GM23338 (cell line): ENCODE measurements at regions not wholly inside any gene's neighbourhood (a gene's known extent, or its start where the extent isn't known, plus 50 kb on each side); places are given as distances from the start of the nearest gene placed in this dataset.

ENCODE experiments used
- ATAC-seq: fragments of 200-7000 bp; cut with Tn5 transposase; 3 replicates; pipeline ENCODE4 v1.9.1; 2020
- DNase-seq: peaks from one replicate; pipeline ENCODE4 v3.0.0-alpha.2; 2015; ENCODE audit warnings: low spot score
- H2AFZ ChIP-seq: fragments of 200-600 bp; sonication (generic); 2 replicates; pipeline ENCODE4 v1.8.0; 2016; ENCODE audit warnings: antibody characterized with exemption, mild to moderate bottlenecking, moderate library complexity
- H3F3A ChIP-seq: fragments of 200-600 bp; sonication (generic); replicated peaks from 2 replicates; pipeline ENCODE4 v1.8.0; 2017; ENCODE audit warnings: antibody characterized with exemption, mixed run types, low read depth
- H3K27ac ChIP-seq: fragments of 200-600 bp; sonication (generic); 2 replicates; pipeline ENCODE4 v1.6.1; 2016; ENCODE audit warnings: low read depth
- H3K27me3 ChIP-seq: fragments of 200-600 bp; sonication (generic); 2 replicates; pipeline ENCODE4 v1.8.0; 2016; ENCODE audit warnings: mild to moderate bottlenecking, mixed run types, moderate library complexity; ENCODE audit not compliant: insufficient read depth
- H3K36me3 ChIP-seq: fragments of 200-600 bp; sonication (generic); 2 replicates; pipeline ENCODE4 v1.8.0; 2016; ENCODE audit warnings: mild to moderate bottlenecking; ENCODE audit not compliant: insufficient read depth
- H3K4me1 ChIP-seq: fragments of 200-600 bp; sonication (generic); 2 replicates; pipeline ENCODE4 v1.8.0; 2016; ENCODE audit warnings: mild to moderate bottlenecking, moderate library complexity; ENCODE audit not compliant: insufficient read depth
- H3K4me2 ChIP-seq: fragments of 200-600 bp; sonication (generic); 2 replicates; pipeline ENCODE4 v1.7.1; 2017; ENCODE audit warnings: mixed run types
- H3K4me3 ChIP-seq: fragments of 200-600 bp; sonication (generic); 2 replicates; pipeline ENCODE4 v1.6.1; 2016; ENCODE audit warnings: mixed run types
- H3K79me2 ChIP-seq: fragments of 200-600 bp; sonication (generic); replicated peaks from 2 replicates; pipeline ENCODE4 v1.8.0; 2017; ENCODE audit warnings: mild to moderate bottlenecking; ENCODE audit not compliant: insufficient read depth
- H3K9me2 ChIP-seq: fragments of 200-600 bp; sonication (generic); 2 replicates; pipeline ENCODE4 v1.8.0; 2017; ENCODE audit not compliant: insufficient read depth
- H4K20me1 ChIP-seq: fragments of 200-600 bp; sonication (generic); replicated peaks from 2 replicates; pipeline ENCODE4 v1.8.0; 2017; ENCODE audit warnings: mild to moderate bottlenecking; ENCODE audit not compliant: insufficient read depth
- H3K27ac Mint-ChIP-seq: 2 replicates; pipeline ENCODE4 v1.8.0; 2020; ENCODE audit warnings: inconsistent platforms, mild to moderate bottlenecking, moderate library complexity, mixed read lengths
- H3K27me3 Mint-ChIP-seq: 3 replicates; pipeline ENCODE4 v1.8.0; 2022; ENCODE audit warnings: low read depth, mild to moderate bottlenecking, moderate library complexity, mixed read lengths, inconsistent platforms; ENCODE audit not compliant: insufficient read depth, poor library complexity
- H3K36me3 Mint-ChIP-seq: 3 replicates; pipeline ENCODE4 v1.8.0; 2021; ENCODE audit warnings: low read depth, mild to moderate bottlenecking, inconsistent platforms, moderate library complexity, mixed read lengths
- H3K4me1 Mint-ChIP-seq: 3 replicates; pipeline ENCODE4 v1.8.0; 2020; ENCODE audit warnings: mild to moderate bottlenecking, inconsistent platforms, mixed read lengths
- H3K4me3 Mint-ChIP-seq: 3 replicates; pipeline ENCODE4 v1.8.0; 2021; ENCODE audit warnings: moderate library complexity, mild to moderate bottlenecking, inconsistent platforms, mixed read lengths
- H3K9me3 Mint-ChIP-seq: 3 replicates; pipeline ENCODE4 v1.8.0; 2020; ENCODE audit warnings: moderate library complexity, mild to moderate bottlenecking, inconsistent platforms, mixed read lengths
- CREB1 ChIP-seq: fragments of 250-450 bp; sonication (Bioruptor Pico); IDR thresholded peaks from 2 replicates; pipeline ENCODE4 v1.5.0; 2020; ENCODE audit warnings: low read depth, mild to moderate bottlenecking, moderate library complexity
- EZH2 ChIP-seq: fragments of 200-600 bp; sonication (generic); IDR thresholded peaks from one replicate; pipeline ENCODE4 v1.8.0; 2017; ENCODE audit warnings: antibody characterized with exemption, mild to moderate bottlenecking, low read depth; ENCODE audit not compliant: unreplicated experiment
- EZH2phosphoT487 ChIP-seq: fragments of 200-600 bp; sonication (generic); IDR thresholded peaks from one replicate; pipeline ENCODE4 v1.8.1; 2018; ENCODE audit warnings: antibody characterized with exemption; ENCODE audit not compliant: unreplicated experiment
- JUNB ChIP-seq: IDR thresholded peaks from one replicate; pipeline ENCODE4 v1.6.1; 2016; ENCODE audit warnings: antibody characterized with exemption; ENCODE audit not compliant: unreplicated experiment
- POLR2AphosphoS5 ChIP-seq: IDR thresholded peaks from 2 replicates; pipeline ENCODE4 v1.6.1; 2016; ENCODE audit warnings: antibody characterized with exemption, low read depth
- TF ChIP-seq, protein P1 (sequence below): IDR thresholded peaks from one replicate; pipeline ENCODE4 v1.6.1; 2018; ENCODE audit warnings: antibody characterized with exemption; ENCODE audit not compliant: unreplicated experiment
- TF ChIP-seq, protein P2 (sequence below): IDR thresholded peaks from 2 replicates; pipeline ENCODE4 v1.6.1; 2016; ENCODE audit warnings: antibody characterized with exemption

DNA sequence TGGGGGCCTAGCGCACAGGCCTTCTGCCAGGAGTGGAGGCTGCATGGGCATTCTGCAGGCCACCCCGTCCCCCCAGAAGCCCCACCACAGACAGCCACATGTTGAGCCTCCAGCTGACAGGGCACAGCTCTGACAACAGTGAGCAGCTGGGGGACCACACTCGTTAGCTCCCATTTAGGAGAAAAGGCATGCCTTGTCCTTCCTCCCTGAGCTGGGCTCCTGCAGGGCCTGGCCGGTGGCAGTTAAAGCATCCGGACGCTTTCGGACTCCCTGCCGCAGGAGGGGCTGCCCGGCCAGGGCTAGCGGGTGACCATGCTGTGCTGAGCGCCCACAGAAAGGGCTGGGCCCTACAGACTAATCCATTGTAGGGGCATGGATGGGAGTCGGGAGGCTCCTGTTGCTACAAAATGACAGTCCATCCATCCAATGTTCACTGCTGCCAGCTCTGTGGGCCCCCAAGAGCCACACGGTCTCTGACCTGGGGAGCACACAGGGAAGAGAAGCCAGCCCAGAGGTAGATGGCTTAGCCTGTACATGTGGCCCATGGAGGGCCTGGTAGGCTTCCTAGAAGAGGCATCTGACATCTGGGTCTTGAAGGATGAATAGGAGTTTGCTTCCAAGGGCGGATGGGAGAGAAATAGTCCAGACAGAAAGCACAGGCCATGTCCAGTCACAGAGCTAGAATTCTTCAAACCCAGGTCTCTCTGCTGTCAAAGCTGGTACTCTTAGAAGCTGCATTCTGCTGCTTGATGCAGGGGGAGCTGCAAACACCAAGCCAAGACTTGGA is 116.5 kb upstream of the VSTM2B start (continued):
- no peak for TF ChIP-seq CREB1 (CRISPR knock-in tag)
- TF ChIP-seq, protein P1, sequence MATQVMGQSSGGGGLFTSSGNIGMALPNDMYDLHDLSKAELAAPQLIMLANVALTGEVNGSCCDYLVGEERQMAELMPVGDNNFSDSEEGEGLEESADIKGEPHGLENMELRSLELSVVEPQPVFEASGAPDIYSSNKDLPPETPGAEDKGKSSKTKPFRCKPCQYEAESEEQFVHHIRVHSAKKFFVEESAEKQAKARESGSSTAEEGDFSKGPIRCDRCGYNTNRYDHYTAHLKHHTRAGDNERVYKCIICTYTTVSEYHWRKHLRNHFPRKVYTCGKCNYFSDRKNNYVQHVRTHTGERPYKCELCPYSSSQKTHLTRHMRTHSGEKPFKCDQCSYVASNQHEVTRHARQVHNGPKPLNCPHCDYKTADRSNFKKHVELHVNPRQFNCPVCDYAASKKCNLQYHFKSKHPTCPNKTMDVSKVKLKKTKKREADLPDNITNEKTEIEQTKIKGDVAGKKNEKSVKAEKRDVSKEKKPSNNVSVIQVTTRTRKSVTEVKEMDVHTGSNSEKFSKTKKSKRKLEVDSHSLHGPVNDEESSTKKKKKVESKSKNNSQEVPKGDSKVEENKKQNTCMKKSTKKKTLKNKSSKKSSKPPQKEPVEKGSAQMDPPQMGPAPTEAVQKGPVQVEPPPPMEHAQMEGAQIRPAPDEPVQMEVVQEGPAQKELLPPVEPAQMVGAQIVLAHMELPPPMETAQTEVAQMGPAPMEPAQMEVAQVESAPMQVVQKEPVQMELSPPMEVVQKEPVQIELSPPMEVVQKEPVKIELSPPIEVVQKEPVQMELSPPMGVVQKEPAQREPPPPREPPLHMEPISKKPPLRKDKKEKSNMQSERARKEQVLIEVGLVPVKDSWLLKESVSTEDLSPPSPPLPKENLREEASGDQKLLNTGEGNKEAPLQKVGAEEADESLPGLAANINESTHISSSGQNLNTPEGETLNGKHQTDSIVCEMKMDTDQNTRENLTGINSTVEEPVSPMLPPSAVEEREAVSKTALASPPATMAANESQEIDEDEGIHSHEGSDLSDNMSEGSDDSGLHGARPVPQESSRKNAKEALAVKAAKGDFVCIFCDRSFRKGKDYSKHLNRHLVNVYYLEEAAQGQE = no peak

DNA sequence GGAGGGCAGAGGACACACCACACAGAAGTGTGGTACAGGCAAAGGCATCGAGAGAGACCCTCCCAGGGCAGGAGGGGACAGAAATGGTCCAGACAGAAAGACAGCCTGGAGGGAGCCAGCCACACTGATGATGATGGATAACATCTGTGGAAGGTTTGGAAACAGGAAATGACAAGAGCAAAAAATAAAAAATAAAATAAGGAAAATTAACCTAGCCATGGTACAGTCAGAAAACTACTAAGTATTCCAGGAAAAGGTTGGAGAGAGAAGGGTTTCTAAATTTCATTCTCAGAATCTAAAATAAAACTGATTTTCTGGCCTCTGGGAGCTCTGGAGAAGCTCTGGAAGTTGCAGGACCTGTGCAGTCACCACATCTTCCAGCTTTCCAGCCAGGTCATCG is 115.2 kb upstream of the VSTM2B start:
- Mint-ChIP-seq H3K4me1 (no peaks in the 10 kb centered on the region; the same call in 2 of the 3 replicates), H3K9me3 (no peaks in the 10 kb centered on the region), H3K27me3 (peaks cover 7% of the 10 kb centered on the region), H3K27ac (no peak overlapping the region), H3K4me3 (no peak overlapping the region), H3K36me3 (no peaks in the 10 kb centered on the region)
- Histone ChIP-seq H3K79me2 (no peaks in the 10 kb centered on the region), H3K4me2 (no peak overlapping the region), H3F3A (no peaks in the 10 kb centered on the region), H3K4me1 (no peaks in the 10 kb centered on the region), H2AFZ (no peak overlapping the region), H3K36me3 (no peaks in the 10 kb centered on the region), H3K4me3 (no peak overlapping the region), H3K27ac (no peak overlapping the region), H4K20me1 (no peaks in the 10 kb centered on the region), H3K9me2 (no peaks in the 10 kb centered on the region), H3K27me3 (no peaks in the 10 kb centered on the region)
- TF ChIP-seq EZH2 = no peak
- ATAC-seq (no peak), DNase-seq (no peak)

DNA sequence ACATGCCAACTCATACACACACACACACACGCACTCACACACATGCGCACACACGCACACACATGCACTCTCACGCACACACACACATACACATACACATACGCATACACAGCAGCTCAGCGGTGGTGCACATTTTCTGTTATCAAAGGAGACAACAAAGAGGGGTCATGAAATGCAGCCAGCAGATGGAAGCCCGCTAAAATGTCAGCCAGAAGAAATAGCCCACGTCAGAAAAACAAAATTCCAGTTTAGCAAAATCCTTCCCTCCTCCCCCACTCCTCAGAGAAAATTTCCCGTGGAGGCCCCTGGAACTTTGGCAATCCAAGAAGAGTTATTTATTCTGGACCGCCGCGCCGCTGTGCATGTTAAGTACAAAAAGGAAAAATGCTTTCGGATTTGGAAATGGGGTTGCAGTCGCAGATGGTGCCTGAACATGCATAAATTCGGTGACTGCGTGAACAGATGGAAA is 114.6 kb upstream of the VSTM2B start:
- Mint-ChIP-seq H3K27ac (no peak overlapping the region), H3K27me3 (peaks cover 11% of the 10 kb centered on the region), H3K4me3 (no peak overlapping the region), H3K4me1 (no peaks in the 10 kb centered on the region; the same call in 2 of the 3 replicates), H3K9me3 (no peaks in the 10 kb centered on the region; the same call in 2 of the 3 replicates), H3K36me3 (no peaks in the 10 kb centered on the region)
- H3K79me2 ChIP-seq = no peaks in the 10 kb centered on the region
- no peak overlapping the region for H3K27ac ChIP-seq
- no peaks in the 10 kb centered on the region for H3K4me1 ChIP-seq
- DNase-seq (no peak), ATAC-seq (no peak)
- no peak overlapping the region for H3K4me3 ChIP-seq
- no peaks in the 10 kb centered on the region for H3K36me3 ChIP-seq
- no peaks in the 10 kb centered on the region for H3K9me2 ChIP-seq
- no peak overlapping the region for H3K4me2 ChIP-seq
- no peaks in the 10 kb centered on the region for H3F3A ChIP-seq
- H2AFZ ChIP-seq = no peak overlapping the region
- H4K20me1 ChIP-seq = no peaks in the 10 kb centered on the region
- H3K27me3 ChIP-seq = no peaks in the 10 kb centered on the region
- TF ChIP-seq, protein P2, sequence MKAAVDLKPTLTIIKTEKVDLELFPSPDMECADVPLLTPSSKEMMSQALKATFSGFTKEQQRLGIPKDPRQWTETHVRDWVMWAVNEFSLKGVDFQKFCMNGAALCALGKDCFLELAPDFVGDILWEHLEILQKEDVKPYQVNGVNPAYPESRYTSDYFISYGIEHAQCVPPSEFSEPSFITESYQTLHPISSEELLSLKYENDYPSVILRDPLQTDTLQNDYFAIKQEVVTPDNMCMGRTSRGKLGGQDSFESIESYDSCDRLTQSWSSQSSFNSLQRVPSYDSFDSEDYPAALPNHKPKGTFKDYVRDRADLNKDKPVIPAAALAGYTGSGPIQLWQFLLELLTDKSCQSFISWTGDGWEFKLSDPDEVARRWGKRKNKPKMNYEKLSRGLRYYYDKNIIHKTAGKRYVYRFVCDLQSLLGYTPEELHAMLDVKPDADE = no peak
- TF ChIP-seq EZH2phosphoT487 (no peak), POLR2AphosphoS5 (no peak), JUNB (no peak)
- TF ChIP-seq, protein P1 = no peak
